ENCODE measurements at regions not wholly inside any gene's neighbourhood (a gene's known extent, or its start where the extent isn't known, plus 50 kb on each side); places are given as distances from the start of the nearest gene placed in this dataset.

DNA sequence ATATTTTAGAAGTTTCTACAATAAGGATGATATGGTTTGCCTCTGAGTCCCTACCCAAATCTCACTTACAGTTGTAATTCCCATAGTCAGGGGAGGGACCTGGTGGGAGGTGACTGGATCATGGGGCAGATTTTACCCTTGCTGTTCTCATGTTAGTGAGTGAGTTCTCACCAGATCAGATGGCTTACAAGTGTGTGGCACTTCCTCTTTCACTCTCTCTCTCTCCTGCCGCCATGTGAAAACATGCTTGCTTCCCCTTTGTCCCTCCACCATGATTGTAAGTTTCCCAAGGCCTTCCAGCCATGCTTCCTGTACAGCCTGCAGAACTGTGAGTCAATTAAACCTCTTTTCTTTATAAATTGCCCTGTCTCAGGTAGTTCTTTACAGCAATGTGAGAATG is 527.5 kb upstream of the ID4 start:
- DNase-seq (ENCODE audit: extremely low read depth, low read depth), result no peak

DNA sequence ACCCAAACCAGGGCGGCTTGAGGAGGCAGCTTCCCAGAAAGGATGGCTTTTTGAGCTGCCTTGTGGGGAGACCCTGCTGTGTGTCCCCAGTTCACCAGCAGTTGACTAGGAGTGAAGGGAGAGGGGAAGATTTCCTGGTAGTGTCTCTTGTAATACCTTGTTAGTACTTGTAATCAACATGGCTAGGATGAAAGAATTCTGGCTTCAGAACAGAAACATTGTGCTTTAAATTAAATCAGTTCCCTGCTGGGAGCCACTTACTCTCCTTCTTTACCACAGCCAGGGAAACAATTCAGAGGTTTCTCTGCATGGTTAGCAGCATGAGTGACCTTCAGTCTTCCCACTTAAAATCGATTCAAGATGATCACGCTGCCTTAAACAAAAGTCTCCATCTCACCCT is 525.4 kb upstream of the ID4 start:
- no peak for DNase-seq (ENCODE audit: extremely low read depth, low read depth)

- no peak for DNase-seq (ENCODE audit: extremely low read depth, low read depth)
Measured at GRCh38 chr6:19312241-19312978, 524.8 kb upstream of the ID4 start.

GRCh38 chr6:19317431-19317986 is 519.7 kb upstream of the ID4 start:
- no peak for DNase-seq (ENCODE audit: extremely low read depth, low read depth)

GRCh38 chr6:19319005-19319404 is 518.2 kb upstream of the ID4 start:
- no peak for DNase-seq (ENCODE audit: extremely low read depth, low read depth)

DNA sequence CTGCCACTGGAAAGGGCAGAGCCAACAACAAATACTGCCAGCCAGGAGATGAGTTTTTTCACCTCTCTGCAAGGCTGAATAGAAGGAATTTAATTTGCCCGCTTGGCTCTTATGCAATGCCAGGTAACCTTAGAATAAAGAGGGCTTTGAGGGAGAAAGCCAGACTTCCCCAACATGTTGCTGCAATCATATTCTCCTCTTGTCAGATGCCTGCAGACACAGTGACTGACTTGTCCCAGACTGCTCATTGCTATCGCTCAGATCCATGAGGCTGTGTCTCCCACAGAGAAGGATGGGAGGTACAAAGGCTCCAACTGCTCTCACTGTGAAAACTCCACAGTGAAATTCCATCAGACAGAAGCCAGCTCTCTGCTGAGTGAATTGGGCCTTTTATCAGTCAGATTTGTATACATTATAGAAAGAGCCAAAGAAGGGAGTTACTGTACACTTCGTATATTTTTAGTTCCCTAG is 517.0 kb upstream of the ID4 start:
- no peak for DNase-seq (ENCODE audit: extremely low read depth, low read depth)

DNA sequence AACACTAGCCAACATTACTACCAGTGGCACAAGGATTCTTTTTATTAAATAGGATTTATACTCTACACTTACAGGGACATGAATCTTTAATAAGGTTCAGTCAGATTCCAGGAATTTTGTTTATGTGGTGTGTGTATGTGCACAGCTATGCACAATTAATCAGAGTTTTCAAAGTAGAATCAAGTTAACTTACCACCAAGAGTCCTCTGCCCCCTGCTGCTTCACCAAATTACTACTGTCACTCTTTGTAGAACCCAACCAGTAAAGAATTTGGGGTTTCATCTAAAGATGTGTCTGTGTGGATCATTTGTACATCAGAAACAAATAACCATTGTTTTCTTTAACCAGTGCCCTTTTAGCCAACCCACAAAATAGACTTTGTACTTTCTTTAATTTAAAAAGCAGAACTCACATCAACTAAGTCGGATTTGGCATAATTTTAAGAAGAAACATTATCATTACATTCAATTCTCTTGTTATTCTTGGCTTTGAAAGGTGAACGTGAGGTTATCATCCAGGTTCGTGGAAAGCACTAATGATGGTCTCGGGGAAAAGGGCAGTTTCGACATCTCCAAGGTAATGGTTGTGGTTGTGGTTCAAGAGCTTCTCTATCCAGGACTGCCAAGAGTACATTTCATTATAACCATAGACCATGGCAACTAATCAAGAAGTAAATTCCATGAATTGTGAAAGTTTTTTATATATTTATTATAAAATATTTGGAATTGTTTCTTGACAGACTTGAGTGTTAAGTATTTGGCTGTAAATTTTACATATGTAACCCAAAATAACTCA is 514.3 kb upstream of the ID4 start:
- DNase-seq (ENCODE audit: extremely low read depth, low read depth), result no peak

- DNase-seq (ENCODE audit: extremely low read depth, low read depth), result no peak
Measured at GRCh38 chr6:19324376-19324775, 512.8 kb upstream of the ID4 start.

DNA sequence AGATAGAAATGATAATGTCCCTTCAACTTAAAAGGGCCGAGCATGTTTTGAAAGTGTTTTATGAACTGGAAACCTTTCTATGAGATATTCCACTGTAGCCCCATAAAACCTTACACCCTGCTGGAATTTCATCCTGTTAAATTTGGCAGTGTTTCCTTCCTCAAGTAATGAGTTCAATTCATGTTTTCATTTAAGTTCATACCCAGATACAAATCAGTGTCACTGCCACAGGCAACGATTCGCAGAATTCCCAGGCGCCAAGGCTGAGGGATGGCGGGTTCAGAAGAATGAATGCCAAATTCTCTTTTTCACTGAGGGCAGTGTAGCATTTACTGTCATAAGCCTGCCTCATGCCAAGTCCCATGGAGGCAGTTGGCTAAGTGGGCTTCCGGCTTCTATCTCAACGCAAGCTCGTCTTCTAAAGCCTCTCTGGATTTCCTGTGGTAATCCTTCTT is 511.8 kb upstream of the ID4 start:
- DNase-seq (ENCODE audit: extremely low read depth, low read depth), result no peak

DNA sequence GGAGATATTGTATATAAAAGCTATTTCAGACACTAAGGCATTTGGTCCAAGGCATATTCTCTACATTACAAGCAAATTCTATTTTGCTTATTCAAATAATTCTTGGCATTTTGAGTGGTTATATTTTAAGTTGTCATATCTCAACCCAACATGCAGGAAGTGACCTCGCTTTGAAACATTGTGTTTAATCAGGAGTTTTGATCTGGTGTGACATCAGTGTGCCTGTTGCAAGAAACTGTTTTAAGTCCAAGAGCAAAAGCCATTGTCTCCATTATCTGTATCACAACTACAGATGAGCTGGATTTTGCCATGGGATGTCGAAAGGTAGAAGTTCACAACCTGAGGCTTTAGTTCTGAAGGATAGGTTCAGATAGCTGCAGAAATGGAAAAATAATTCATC is 509.9 kb upstream of the ID4 start:
- DNase-seq (ENCODE audit: extremely low read depth, low read depth), result no peak

DNA sequence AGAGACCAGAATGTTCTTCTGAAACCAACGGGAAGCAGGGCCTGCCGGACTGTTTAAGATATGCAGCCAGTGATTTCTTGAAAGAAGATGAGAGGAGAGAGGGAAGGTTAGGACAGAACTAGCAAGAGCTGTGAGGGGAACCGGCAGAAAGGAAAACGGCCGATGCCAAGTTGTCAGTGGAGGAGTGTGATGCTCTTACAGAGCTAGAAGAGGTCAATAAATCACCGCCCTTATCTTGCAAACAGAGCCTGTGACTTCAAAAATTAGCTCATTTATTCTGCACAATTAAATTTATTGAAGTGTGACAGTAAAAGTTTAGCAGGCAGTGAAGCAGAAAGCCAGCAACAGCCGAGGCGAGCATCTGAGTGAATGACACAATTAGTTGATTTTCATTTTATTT is 509.5 kb upstream of the ID4 start:
- no peak for DNase-seq (ENCODE audit: extremely low read depth, low read depth)

DNA sequence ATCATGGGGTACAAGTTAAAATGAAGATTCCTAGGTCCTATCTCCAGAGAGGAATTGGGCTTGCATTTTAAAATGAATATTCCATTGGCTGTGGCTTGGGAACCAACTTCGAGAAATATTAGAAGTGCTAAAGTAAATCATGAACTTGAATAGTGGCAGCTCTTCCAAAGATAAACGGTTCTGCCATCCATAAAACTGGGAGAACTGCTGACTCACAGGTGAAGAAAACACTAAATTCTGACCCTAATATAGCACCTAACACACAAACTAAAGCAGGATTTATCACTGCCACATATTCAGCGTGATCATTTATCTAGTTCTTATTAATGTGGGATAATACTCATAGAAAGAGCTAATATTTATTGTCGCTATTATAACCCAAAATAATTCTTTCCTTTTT is 508.1 kb upstream of the ID4 start:
- no peak for DNase-seq (ENCODE audit: extremely low read depth, low read depth)

DNA sequence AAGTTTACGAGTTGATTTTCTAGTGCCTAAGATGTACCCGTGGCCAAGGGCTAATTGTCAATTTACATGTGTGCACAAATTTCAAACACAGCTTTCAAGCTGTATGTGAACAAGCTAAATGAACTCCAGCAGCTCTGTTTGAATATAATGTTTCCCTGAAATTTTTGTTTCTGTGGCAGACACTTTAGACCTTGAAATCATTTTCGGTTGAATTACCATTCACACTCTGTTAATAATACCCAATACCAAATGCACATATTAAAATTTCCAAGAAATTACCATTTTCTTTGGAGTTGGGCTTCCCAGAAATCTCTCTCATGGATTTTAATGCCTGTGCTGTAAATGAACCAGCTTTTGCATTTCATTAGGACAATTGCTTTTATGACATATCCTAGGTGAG is 506.1 kb upstream of the ID4 start:
- no peak for DNase-seq (ENCODE audit: extremely low read depth, low read depth)

GRCh38 chr6:19332806-19333460 is 504.2 kb upstream of the ID4 start:
- no peak for DNase-seq (ENCODE audit: extremely low read depth, low read depth)

- DNase-seq (ENCODE audit: extremely low read depth, low read depth), result no peak
Measured at GRCh38 chr6:19333936-19334335, 503.2 kb upstream of the ID4 start.

DNA sequence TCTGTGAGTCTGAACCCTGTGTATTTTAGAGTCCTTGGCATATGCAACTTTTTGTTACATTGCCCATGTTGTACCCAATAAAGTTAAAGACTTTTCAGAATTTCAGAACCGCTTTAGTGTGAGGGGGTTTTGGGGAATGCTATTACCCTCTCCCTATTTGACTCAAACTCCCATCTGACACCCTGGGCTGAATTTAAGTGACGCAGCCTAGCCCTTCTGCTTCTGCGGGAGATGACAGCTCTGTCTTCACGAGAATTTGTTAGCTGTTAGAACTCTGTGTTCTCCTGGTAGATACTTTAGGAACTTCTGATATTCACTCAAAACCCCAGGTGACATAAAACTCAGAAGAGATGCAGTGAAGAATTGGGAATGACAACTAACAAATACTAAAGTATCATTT is 500.6 kb upstream of the ID4 start:
- no peak for DNase-seq (ENCODE audit: extremely low read depth, low read depth)

DNA sequence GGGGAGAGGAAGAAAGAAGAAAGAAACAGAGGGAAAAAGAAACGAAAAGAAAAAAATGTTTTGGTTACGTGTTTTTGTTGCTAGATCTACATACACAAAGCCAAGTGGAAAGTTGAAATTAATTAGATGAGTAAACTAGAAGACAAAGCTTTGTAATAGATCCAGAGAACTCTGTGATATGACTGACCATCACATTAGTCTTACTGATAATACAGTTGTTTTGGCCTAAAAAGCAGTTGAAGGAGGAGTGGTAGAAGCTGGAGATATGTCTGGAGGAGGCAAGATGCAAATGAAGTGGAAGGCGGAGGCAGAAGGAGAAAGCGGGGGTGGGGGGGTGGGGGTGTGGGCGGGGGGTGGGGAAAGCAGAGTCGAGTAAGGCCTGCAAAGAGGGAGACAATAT is 500.1 kb upstream of the ID4 start:
- no peak for DNase-seq (ENCODE audit: extremely low read depth, low read depth)

- DNase-seq (ENCODE audit: extremely low read depth, low read depth), result no peak
Measured at GRCh38 chr6:19342616-19343015, 494.6 kb upstream of the ID4 start.

DNA sequence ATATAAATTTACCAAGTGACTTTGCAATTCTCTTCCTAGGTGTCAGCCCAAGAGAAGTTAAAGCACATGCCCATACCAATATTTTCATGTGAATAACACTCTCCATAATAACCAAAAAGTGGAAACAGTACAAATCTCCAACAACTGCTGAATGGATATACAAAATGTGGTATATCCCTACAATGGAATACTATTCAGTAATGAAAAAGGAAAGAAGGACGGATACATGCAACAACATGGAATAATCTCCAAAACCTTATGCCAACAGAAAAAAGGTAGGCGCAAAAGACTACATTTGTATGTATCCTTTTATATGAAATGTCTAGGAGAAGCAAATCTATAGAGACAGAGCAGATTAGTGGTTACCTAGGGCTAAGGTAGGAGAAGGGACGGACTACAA is 487.7 kb upstream of the ID4 start:
- DNase-seq (ENCODE audit: extremely low read depth, low read depth), result no peak

- DNase-seq (ENCODE audit: extremely low read depth, low read depth), result no peak
Measured at GRCh38 chr6:19354181-19354580, 483.0 kb upstream of the ID4 start.

DNA sequence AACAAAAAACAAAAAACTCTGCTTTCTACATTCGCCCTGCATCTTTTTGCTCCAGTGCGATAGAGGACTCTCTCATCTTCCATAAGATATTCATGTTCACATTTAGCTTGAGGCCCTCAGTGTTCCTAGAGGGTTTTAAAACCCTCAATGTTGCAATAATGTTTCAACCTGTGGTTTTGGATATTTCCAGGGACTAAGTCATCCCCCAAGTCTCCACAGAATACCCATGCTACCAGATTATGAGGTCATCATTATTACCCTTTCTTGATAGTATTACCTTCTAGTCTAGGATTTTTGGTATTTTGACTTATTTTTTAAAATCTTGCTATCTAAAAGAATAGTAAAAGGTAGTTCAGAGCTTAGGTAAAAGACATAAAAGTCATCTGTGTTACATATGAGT is 480.5 kb upstream of the ID4 start:
- no peak for DNase-seq (ENCODE audit: extremely low read depth, low read depth)

All from NCI-H460 (cell line).